ENCODE measurements at regions not wholly inside any gene's neighbourhood (a gene's known extent, or its start where the extent isn't known, plus 50 kb on each side); places are given as distances from the start of the nearest gene placed in this dataset.

- no peak for DNase-seq
- no peak for TF ChIP-seq CTCF (IDR thresholded peaks at IDR 0.05)
- no peak overlapping the region for H3K27ac ChIP-seq
- H3K36me3 ChIP-seq: no peaks in the 10 kb centered on the region
- H3K9me3 ChIP-seq: no peaks in the 10 kb centered on the region
- no peaks in the 10 kb centered on the region for H3K4me1 ChIP-seq
- no peaks in the 10 kb centered on the region for H3K27me3 ChIP-seq
- intact Hi-C loops (cut with DNase I; ENCODE audit: low total_unique reads): no loop called here
- no peak overlapping the region for H3K4me3 ChIP-seq
These were observed 359.6 kb downstream of the ARL4A start for GRCh38 chr7:13047061-13047460.

GRCh38 chr7:13049946-13050345 lies 362.5 kb downstream of the ARL4A start:
- no peak for TF ChIP-seq CTCF (IDR thresholded peaks at IDR 0.05)
- H3K4me3 ChIP-seq: no peak overlapping the region
- no peaks in the 10 kb centered on the region for H3K4me1 ChIP-seq
- intact Hi-C loops (cut with DNase I; ENCODE audit: low total_unique reads): no loop called here
- H3K27me3 ChIP-seq: no peaks in the 10 kb centered on the region
- DNase-seq: no peak
- no peak overlapping the region for H3K27ac ChIP-seq
- no peaks in the 10 kb centered on the region for H3K9me3 ChIP-seq
- no peaks in the 10 kb centered on the region for H3K36me3 ChIP-seq

- H3K4me1 ChIP-seq: no peaks in the 10 kb centered on the region
- H3K4me3 ChIP-seq: no peak overlapping the region
- intact Hi-C loops (cut with DNase I; ENCODE audit: low total_unique reads): no loop called here
- no peak for DNase-seq
- H3K36me3 ChIP-seq: no peaks in the 10 kb centered on the region
- H3K27ac ChIP-seq: no peak overlapping the region
- TF ChIP-seq CTCF (IDR thresholded peaks at IDR 0.05): no peak
- H3K9me3 ChIP-seq: no peaks in the 10 kb centered on the region
- H3K27me3 ChIP-seq: no peaks in the 10 kb centered on the region
These were observed 363.3 kb downstream of the ARL4A start for GRCh38 chr7:13050703-13051102.

DNA sequence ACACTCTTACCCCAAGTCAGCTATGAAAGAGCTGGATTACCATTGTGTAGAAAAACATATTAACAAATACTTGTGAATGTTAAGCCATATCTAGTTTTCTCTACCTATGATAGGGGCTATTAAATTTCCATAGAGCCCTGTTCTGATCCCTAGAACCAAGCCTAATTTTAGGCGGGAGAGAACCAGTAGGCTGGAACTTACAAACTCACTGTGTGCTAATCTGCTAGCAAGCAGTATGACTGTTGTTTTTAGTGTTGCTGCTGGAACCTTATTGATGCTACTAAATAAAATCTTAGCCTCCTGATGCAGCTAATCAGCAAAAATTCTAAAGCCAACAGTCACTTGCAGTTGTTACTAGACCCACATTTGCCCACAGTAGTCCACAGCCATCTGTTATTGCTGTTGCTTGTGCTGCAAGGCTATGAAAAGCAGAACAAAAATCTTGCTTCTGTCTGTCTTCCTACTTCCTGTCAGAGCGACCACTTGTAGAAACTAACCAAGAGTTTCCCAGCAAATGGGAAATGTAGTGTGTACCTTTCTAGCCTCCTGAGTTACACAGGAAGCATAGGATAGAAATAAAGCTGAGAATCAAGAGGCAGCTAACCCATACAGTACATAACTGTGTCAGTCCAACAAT lies 368.4 kb downstream of the ARL4A start:
- TF ChIP-seq CTCF (IDR thresholded peaks at IDR 0.05): no peak
- H3K36me3 ChIP-seq: no peaks in the 10 kb centered on the region
- no peaks in the 10 kb centered on the region for H3K9me3 ChIP-seq
- no peaks in the 10 kb centered on the region for H3K4me1 ChIP-seq
- no peak for DNase-seq
- no peak overlapping the region for H3K4me3 ChIP-seq
- no peaks in the 10 kb centered on the region for H3K27me3 ChIP-seq
- no peak overlapping the region for H3K27ac ChIP-seq
- intact Hi-C loops (cut with DNase I; ENCODE audit: low total_unique reads): no loop called here

- Histone ChIP-seq H3K27ac (no peak overlapping the region), H3K9me3 (no peaks in the 10 kb centered on the region), H3K4me1 (no peaks in the 10 kb centered on the region), H3K36me3 (no peaks in the 10 kb centered on the region), H3K27me3 (no peaks in the 10 kb centered on the region), H3K4me3 (no peak overlapping the region)
- intact Hi-C loops (cut with DNase I; ENCODE audit: low total_unique reads): no loop called here
- no peak for DNase-seq
- no peak for TF ChIP-seq CTCF (IDR thresholded peaks at IDR 0.05)
These were observed 370.2 kb downstream of the ARL4A start for GRCh38 chr7:13057462-13058200.
